ENCODE measurements at regions not wholly inside any gene's neighbourhood (a gene's known extent, or its start where the extent isn't known, plus 50 kb on each side); places are given as distances from the start of the nearest gene placed in this dataset.

- TF ChIP-seq CTCF (conservative IDR thresholded peaks at IDR 0.05; ENCODE audit: control insufficient read depth, insufficient read depth, low read depth, low read length) = no peak
- DNase-seq (ENCODE audit: low read depth) = no peak
- H3K4me3 ChIP-seq (ENCODE audit: control insufficient read depth, low read depth, low read length) = no peak overlapping the region
Observed at GRCh38 chr11:96465512-96465911, 75.7 kb downstream of the JRKL start.

- H3K4me3 ChIP-seq (ENCODE audit: control insufficient read depth, low read depth, low read length) = no peak overlapping the region
- no peak for DNase-seq (ENCODE audit: low read depth)
- no peak for TF ChIP-seq CTCF (conservative IDR thresholded peaks at IDR 0.05; ENCODE audit: control insufficient read depth, insufficient read depth, low read depth, low read length)
Observed at GRCh38 chr11:96466607-96467006, 76.8 kb downstream of the JRKL start.

- no peak for DNase-seq (ENCODE audit: low read depth)
- no peak overlapping the region for H3K4me3 ChIP-seq (ENCODE audit: control insufficient read depth, low read depth, low read length)
- no peak for TF ChIP-seq CTCF (conservative IDR thresholded peaks at IDR 0.05; ENCODE audit: control insufficient read depth, insufficient read depth, low read depth, low read length)
Observed at GRCh38 chr11:96469776-96470175, 80.0 kb downstream of the JRKL start.

- DNase-seq (ENCODE audit: low read depth) = no peak
- no peak for TF ChIP-seq CTCF (conservative IDR thresholded peaks at IDR 0.05; ENCODE audit: control insufficient read depth, insufficient read depth, low read depth, low read length)
- no peak overlapping the region for H3K4me3 ChIP-seq (ENCODE audit: control insufficient read depth, low read depth, low read length)
Observed at GRCh38 chr11:96470521-96470920, 80.7 kb downstream of the JRKL start.

GRCh38 chr11:96472085-96472484 is 82.3 kb downstream of the JRKL start:
- TF ChIP-seq CTCF (conservative IDR thresholded peaks at IDR 0.05; ENCODE audit: control insufficient read depth, insufficient read depth, low read depth, low read length) = no peak
- DNase-seq (ENCODE audit: low read depth) = no peak

GRCh38 chr11:96474263-96474662 is 84.5 kb downstream of the JRKL start:
- DNase-seq (ENCODE audit: low read depth) = no peak
- TF ChIP-seq CTCF (conservative IDR thresholded peaks at IDR 0.05; ENCODE audit: control insufficient read depth, insufficient read depth, low read depth, low read length) = no peak

More at GRCh38 chr11:96472085-96472484, 82.3 kb downstream of the JRKL start:
- H3K4me3 ChIP-seq (ENCODE audit: control insufficient read depth, low read depth, low read length) = no peak overlapping the region

GRCh38 chr11:96481204-96481603 is 91.4 kb downstream of the JRKL start:
- TF ChIP-seq CTCF (conservative IDR thresholded peaks at IDR 0.05; ENCODE audit: control insufficient read depth, insufficient read depth, low read depth, low read length) = no peak
- no peak overlapping the region for H3K4me3 ChIP-seq (ENCODE audit: control insufficient read depth, low read depth, low read length)

More at GRCh38 chr11:96474263-96474662, 84.5 kb downstream of the JRKL start:
- no peak overlapping the region for H3K4me3 ChIP-seq (ENCODE audit: control insufficient read depth, low read depth, low read length)

More at GRCh38 chr11:96481204-96481603, 91.4 kb downstream of the JRKL start:
- DNase-seq (ENCODE audit: low read depth) = no peak

Data from fibroblast of mammary gland (primary cell).